GM18502 (cell line): ENCODE measurements at regions not wholly inside any gene's neighbourhood (a gene's known extent, or its start where the extent isn't known, plus 50 kb on each side); places are given as distances from the start of the nearest gene placed in this dataset.
"Not testable (repeated sequence)": the region's sequence is repeated elsewhere in the genome, so short reads cannot be mapped to it uniquely, and the experiment has no call there.

Source experiments
- ATAC-seq: cut with Tn5 transposase; IDR thresholded peaks from one replicate; pipeline ENCODE4 v1.9.1; 2021; ENCODE audit warnings: mild to moderate bottlenecking; ENCODE audit not compliant: unreplicated experiment, poor library complexity

DNA sequence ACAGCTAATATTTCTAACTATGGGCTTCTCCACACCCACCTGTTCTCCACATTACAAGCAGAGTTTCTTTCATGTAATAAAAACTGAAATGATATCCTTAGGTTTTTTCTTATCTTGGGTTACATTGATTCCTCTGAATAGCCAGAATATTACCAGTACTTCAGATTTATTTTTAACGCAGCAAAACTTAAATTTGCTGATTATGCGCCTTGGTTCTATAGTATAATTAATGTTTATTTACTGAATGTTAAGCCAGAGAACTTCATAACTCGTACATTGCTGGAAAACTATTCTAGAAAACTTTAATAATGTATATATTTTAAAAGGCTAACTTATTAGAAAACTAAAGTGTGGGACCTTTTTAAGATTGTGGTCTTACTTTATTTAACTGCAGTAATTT is 577.2 kb downstream of the PRKD1 start:
- ATAC-seq: no peak

DNA sequence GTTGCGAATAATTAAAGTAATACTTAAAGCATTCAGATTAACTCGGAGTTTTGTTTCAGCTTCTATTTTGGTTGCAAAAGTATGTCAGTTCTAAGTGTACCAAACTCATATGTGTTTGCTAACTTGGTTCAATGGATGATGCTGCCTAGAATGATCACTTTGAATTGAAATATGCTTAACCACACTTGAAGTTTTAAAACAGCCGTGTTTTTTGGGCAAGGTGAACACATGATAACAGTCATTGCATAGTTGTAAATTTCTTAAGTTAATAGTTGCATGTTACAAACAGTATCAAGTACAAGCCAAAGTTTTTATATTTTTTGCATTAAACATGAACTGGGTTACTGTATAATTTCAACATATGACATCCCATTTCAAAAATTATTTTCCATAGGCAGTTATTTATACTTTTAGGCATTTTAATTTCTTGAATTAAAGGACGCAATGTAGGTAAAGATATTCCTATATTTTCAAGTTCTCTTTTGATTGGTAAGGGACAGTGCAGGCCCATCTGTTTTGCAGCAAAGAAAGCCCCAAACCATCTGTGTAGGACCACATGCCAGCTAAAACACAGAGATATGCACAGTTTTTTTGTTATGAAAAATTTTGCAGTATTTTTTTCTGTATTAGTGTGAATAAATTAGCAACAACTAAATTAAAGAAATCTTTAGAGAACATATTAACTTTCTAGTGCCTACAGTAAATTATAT is 575.5 kb downstream of the PRKD1 start:
- ATAC-seq: no peak

DNA sequence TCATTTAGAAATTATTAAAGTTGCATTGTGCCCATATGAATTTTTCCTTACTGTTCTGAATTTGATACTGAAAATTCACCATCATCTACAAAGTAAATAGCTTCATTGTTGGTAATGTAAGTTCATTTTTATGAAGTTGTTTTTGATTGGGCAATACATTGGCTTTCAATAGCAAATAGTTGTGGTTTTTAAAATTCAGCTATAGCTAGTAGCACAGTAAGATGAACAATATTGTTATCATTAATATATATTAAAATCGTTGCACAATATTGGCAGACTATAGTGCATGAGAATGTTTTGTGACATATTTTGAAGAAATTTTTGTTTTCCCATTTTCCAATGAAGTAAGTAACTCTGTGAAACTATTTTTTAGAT is 575.0 kb downstream of the PRKD1 start:
- no peak for ATAC-seq

DNA sequence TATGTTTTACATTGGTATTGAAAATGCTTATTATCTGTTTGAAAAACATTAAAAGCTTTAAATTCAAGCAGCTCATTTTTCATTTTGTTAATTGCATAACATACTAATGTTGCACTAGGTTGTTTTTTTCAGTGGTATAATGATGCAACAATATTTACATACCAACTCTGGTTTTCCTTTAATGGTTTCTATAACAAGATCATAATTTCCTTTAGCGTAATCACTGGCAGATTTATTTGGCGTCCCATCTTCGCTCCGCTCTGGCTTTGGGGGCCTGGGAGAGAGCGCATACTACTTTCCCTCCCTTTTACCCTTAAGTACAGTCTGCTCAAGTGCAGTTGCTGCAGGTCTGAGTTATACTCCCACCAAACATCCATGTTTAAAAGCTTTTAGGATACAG is 574.1 kb downstream of the PRKD1 start:
- no peak for ATAC-seq

DNA sequence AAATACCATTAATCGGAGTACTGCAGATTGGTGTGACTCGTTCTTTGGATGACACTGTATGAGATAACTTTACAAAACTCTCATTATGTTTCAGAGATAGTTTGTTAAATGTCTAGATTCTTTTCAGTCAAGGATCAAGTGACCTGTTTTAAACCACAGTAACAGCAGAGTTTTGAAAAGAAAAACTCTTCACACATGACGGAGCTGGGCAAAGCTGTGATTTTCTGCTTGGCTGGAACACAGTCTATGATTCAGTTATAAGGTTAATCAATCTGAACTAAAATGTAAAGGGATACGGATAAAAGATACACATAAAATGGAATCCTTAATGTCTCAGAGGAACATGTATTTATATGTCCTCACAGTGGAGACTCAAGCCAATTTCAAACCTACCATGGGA is 573.2 kb downstream of the PRKD1 start:
- ATAC-seq: no peak

DNA sequence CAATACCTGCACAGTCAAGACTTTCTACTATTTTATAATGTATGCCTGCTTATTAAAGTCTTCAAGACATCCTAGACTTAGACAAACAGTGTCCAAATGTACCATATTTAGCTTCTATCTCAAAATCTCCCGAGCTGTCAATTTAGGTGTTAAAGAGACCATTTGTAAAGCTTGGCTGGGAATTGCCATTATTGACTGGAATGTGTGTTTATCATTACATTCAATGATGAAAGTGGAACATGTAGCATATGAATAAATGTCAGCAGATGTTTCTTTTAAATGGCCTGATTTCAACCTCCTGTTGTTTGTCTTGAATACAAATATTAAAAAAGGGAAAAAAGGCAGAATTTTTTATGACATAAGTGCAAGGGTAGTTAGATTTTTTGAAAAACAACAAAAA is 572.3 kb downstream of the PRKD1 start:
- ATAC-seq: no peak

DNA sequence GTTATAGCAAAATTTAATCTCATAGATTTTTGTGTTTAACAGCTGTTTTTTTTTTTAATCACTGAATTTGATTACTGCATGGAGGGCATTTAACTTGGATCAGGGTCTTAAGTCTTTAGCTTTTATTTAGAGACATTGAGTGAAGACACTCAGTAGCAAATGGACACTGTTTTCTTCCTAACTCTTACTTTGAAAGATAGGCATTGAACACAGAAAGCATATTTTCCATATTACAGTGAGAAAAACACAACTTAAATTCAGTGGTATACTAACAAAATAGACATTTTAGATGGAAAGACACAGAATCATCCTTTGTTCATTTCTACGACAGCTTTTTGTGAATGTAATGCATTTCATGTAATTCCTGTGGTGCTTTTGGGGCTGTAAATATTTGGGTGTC is 571.8 kb downstream of the PRKD1 start:
- no peak for ATAC-seq

DNA sequence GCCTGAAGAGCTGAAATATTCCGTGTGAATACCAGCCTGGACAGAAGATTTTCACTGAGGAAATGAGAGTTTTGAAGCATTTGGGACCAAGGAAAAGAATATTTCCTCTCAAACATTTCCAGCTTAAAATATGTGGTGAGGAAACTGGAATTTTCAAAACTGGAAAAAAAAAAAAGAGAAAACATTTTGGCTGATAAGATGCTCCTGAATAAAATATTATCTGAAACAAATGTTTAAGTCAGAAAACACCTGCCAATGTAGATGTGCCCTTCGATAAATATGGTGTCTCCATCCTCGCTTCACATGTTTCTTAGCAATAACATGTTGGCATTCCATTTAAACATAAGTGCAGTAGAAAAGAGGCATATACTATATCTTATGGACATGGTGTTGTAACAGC is 567.0 kb downstream of the PRKD1 start:
- no peak for ATAC-seq

DNA sequence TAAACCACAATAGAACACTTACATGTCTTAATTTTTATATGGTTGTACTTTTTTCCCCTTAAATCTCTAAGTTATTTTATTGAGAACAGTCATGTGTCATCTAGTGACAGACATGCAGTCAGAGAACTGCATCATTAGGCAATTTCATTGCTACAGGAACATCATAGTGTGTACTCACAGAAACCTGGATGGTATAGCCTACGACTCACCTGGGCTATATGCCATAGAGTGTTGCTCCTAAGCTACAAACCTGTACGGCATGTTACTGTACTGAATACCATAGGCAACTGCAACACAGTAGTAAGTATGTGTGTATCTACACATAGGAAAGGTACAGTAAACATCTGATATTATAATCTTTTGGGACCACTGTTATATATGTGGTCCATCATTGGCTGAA is 557.6 kb downstream of the PRKD1 start:
- no peak for ATAC-seq

DNA sequence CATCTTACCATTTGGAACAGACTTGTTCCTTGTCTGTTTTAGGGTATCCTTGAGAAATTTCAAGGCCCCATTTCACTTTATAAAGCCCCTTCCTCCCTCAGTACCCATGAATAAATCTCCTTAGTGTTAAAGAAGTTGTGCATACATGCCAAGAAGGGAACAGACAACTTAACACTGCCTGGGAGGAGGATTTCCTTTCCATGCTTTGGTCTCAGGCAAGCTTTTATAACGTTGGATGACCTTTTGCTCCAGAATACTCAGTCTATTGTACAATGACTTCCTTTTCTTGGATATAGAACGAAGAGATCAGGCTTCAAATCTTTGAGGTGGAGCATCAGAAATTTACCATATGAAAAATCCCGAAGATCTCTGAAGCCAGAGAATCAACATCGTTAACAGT is 551.4 kb downstream of the PRKD1 start:
- ATAC-seq: no peak

DNA sequence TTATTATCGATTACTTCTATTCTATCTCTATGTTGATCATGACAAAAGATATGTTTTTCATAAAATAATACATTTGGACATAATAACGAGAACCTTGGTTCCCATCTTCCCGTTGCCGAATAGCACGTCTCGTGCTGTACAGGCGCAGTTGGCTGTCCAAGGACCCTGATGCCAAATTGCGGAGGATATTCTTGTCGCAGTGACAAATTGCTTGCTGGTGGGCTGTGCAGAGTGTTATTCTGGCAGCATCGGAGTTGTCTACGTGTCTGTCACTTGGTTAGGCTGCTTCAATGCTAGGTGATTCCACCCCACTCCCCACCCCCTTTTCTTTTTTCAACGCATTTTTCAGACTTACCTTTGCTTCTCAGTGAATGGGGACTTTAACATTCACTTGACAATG is 546.8 kb downstream of the PRKD1 start:
- ATAC-seq: no peak

DNA sequence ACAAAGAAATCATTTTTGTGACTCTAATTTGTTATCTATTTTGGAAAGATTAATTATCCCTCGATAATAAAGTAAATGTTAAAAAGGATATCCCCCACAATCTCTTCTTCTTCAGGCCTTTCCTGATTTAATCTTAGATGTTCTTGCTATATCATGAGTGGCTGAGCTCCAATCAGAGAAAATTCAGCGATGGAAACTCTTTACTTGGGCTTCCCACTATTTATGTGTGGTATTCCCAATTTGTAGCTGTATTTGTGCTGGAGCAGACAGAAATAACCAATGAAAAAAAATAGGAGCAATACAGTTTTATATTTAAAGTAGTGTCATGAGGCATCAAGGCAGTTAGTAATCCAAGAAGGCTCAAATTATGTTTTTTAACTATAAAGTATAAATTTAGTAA is 539.1 kb downstream of the PRKD1 start:
- ATAC-seq: no peak

DNA sequence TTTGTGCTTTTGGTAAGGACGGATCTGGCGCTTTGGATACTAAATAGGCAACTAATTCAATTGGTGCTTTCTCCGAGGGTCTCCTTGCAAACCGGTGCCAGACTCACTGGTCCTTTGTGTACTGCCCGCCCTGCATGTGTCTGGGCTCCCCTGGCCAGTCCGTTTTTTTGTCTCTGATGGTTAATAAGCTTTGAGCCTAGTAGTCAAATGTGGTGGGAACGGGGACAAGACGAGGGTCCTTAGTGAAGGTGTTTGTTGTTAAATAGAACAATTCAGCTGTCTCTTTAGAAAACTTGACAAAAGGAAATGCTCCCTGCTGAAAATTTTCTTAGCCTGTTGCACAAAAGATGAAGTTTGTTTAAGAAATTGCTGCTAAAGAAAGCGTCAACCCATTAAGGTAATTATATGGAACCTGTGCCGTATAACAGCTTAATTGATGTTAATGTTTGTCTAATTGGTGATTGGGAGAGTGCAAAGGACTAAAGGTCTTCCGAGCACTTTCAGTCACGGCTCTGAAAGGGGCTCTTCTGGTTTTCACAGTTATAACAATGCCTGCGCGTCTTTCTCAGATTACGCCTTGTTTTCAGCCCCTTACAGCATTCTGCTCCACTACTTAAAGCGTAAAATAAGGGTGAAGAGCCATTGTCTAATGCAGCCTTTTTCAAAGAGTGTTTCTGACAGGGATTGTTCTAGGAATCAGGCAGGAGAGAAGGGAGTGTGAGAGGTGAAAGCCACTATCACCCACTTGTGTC is 537.4 kb downstream of the PRKD1 start:
- ATAC-seq: no peak

DNA sequence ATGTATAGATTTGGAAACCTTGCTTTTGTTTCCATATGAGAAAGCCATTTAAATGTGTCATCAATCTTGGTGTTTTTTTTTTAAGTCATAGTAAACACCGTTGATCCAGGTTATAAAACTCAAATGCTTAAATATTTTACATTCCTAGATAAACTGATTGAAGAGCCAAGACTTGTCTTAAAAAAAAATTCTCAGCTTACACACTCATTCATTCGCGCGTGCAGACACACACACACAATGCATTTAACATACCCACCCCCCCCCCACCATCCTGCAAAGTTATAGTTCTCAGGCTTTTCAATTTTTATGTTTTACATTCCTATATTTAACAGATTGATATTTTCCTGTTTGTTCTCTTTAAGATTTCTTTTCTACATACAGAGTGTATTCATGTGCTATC is 536.4 kb downstream of the PRKD1 start:
- no peak for ATAC-seq

DNA sequence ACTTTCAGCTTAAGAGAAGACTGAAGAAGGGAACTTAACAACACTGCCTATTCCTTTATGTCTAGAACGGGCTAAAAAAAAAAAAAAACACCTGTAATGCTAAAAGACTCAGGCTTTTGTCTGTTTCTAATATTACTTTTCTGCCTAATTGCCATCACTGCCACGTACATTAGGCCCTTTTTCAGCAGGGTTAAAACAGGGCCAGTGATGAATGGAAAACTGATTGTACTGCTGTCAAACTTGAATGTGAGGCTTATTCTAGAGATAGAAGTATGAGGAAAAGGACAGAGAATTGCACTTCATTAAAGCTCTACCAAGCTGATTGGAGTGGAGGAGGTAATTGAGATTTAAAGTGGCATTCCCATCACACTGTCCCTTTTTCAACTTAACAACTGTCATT is 535.8 kb downstream of the PRKD1 start:
- no peak for ATAC-seq

DNA sequence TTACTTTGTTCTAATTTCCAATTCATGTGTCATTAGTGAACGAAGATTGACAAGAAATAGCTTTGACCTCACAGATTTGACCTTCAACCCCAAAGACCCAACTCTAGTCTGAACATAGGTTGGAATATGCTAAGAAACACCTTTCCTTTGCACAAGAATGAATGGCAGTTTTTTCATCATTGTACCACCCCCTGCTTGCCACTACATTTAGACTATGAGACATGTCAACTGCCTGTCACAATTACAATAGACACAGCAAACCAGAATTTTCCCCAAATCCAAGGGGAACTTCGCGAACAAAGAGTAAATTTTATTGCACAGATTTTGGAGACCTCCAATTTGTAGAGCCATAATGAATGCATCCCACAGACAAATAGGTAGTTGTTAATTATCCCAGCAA is 535.4 kb downstream of the PRKD1 start:
- ATAC-seq: no peak

DNA sequence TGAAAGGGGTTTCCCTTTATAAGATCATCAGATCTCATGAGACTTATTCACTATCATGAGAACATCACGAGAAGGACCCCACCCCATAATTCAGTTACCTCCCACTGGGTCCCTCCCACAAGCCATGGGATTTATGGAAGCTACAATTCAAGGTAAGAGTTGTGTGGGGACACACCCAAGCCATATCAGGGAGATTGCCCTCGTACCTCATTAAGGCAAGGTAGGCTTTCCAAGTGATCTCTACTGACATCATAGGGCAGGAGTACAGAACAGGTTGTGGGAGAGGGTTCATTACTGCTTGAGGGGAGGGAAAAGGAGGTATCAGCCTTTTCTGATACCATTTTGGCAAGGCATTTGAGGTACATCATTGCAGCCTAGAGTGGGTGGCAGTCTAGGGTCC is 524.6 kb downstream of the PRKD1 start:
- no peak for ATAC-seq

DNA sequence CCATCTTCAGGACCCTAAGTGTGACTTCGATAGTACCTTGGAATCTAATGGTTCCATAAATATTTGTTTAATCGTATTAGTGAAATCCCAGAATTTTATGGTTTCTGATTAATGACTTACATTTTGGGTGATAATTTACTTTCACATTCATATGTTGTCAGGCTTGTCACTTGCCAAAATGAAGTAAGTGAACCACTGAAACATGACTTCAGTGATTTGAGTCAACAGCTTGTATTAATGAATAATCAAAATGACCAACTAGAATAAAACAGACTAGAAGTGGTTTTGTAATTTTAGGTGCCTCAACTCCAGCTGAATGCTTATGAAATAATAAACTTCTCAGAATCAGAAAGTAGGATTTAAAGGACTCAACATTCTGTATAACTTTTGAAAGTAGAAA is 517.1 kb downstream of the PRKD1 start:
- ATAC-seq: no peak

DNA sequence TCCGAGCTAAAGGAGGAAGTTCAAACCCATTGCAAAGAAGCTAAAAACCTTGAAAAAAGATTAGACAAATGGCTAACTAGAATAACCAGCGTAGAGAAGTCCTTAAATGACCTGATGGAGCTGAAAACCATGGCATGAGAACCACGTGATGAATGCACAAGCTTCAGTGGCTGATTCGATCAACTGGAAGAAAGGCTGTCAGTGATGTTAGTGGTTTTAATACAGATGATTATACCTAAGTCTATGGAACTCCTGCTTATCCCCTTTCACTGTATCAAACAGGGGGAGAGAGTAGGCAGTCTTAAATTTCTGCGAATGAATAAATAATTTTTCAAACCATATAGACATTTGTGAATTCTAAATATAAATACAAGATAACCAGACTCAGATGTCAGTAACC is 512.7 kb downstream of the PRKD1 start:
- not testable (repeated sequence) for ATAC-seq

DNA sequence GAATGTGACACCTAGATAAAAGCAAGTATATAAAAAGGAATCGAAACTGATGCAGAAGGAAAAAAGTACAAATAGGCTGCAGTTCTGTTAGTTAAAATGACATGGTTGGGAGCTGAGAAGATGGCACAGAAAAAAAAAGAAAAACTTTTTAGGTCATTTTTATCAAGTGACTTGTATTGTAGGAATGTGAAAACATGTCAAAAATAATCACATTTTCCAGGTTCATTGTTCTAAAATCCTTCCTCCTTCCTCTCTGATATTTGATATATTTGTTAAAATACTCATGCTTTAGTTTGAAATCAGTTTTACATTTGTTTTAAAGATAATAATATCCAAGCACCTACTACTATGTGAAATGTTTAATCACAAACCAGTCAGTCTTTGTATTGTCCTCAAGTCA is 507.9 kb downstream of the PRKD1 start:
- no peak for ATAC-seq

DNA sequence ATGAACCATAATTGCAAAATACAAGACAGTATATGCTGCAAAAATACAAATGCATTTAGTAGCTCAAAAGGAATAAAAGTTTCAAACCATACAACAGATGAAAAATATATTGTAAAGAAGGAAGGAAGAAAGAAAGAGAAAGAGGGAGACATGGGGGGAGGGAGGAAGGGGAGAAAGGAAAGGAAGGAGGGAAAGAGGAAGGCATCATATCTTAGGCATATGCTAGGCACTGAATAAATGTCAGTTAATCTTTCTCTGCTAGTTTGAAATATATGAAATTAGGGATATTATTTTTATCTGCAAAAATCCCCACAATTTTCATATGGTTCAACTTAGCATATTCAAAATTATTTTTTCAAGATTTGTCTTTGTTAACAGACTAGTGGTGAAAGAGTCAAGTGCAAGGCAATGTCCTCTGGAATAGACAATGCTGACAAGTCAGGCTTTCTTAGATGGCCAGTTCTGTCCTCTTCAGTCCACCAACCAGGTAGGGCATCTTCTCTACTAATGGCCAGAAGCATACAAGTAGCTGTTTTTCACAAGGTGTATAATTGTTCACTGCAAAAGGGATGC is 506.4 kb downstream of the PRKD1 start:
- ATAC-seq: no peak
